ENCODE measurements at regions not wholly inside any gene's neighbourhood (a gene's known extent, or its start where the extent isn't known, plus 50 kb on each side); places are given as distances from the start of the nearest gene placed in this dataset.

DNA sequence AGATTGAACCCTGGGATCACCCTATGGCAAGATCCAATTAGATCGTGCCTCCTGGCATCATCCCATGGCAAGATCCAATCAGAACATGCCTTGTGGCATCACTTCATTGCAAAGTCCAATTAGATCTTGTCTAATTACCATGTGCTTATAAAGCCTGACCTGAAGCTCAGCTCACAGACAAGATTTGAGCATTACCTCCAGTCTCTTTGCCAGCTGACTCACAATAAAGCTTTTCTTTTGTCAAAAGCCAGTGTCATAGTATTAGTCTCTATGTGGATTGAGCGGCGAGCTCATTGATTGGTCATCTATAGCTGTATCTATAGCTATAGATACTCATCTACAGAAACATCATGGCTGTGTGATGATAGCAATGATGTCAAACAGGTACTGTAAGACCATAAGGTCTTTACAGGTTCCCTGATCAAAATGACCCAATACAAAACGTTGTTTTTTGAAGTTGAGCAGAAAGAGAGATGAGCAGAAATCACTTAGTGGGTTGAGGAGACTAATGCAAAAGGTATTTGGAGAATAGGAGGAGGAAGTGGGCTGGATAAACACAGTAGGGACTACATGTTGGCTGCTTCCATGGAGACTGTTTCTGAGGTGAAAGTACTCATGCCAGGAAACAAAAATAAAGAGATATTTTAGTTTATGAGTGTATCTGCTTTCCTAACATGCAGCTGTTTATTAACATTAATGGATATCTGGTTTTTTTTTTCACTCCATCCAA, 545.9 kb upstream of the AMELY start:
- H3K27me3 ChIP-seq (ENCODE audit: insufficient read depth, low read length, poor library complexity), result no peaks in the 10 kb centered on the region
- no peak overlapping the region for H3K4me2 ChIP-seq (ENCODE audit: insufficient read depth, low read length)
- no peaks in the 10 kb centered on the region for H3K9me3 ChIP-seq (ENCODE audit: insufficient read depth, low read length, severe bottlenecking)
- H3K79me2 ChIP-seq (ENCODE audit: insufficient read depth, low read length), result no peaks in the 10 kb centered on the region
- H3K36me3 ChIP-seq (ENCODE audit: insufficient read depth, low read length), result no peaks in the 10 kb centered on the region
- DNase-seq, result no peak
- H3K27ac ChIP-seq (ENCODE audit: low read length), result no peak overlapping the region
- no peaks in the 10 kb centered on the region for H4K20me1 ChIP-seq (ENCODE audit: insufficient read depth, low read length)
- TF ChIP-seq EZH2 (IDR thresholded peaks at IDR 0.05; ENCODE audit: borderline replicate concordance, low read depth, low read length, severe bottlenecking) (no peak), CTCF (IDR thresholded peaks at IDR 0.05; ENCODE audit: borderline replicate concordance, extremely low read depth, low read length, poor library complexity, severe bottlenecking) (no peak)
- no peak overlapping the region for H2AFZ ChIP-seq (ENCODE audit: low read depth, low read length)
- no peak overlapping the region for H3K4me3 ChIP-seq (ENCODE audit: low read depth in 1 of 2, low read length in 2 of 2)
- ATAC-seq (ENCODE audit: insufficient read depth, low read depth), result no peak
- H3K9ac ChIP-seq (ENCODE audit: low read depth, low read length), result no peak overlapping the region
- H3K4me1 ChIP-seq (ENCODE audit: insufficient read depth, low read length), result peaks cover 13% of the 10 kb centered on the region

GRCh38 chrY:7455626-7456025, 544.1 kb upstream of the AMELY start:
- no peak for ATAC-seq (ENCODE audit: insufficient read depth, low read depth)
- H3K79me2 ChIP-seq (ENCODE audit: insufficient read depth, low read length), result no peaks in the 10 kb centered on the region

GRCh38 chrY:7453336-7453735, 541.8 kb upstream of the AMELY start:
- no peaks in the 10 kb centered on the region for H3K79me2 ChIP-seq (ENCODE audit: insufficient read depth, low read length)
- DNase-seq (no peak), ATAC-seq (ENCODE audit: insufficient read depth, low read depth) (no peak)
- TF ChIP-seq CTCF (IDR thresholded peaks at IDR 0.05; ENCODE audit: borderline replicate concordance, extremely low read depth, low read length, poor library complexity, severe bottlenecking), result no peak
- TF ChIP-seq EZH2 (IDR thresholded peaks at IDR 0.05; ENCODE audit: borderline replicate concordance, low read depth, low read length, severe bottlenecking), result no peak
- no peak overlapping the region for H3K4me2 ChIP-seq (ENCODE audit: insufficient read depth, low read length)
- H3K4me1 ChIP-seq (ENCODE audit: insufficient read depth, low read length), result peaks cover 7% of the 10 kb centered on the region; the same call in 1 of the 2 replicates
- no peaks in the 10 kb centered on the region for H4K20me1 ChIP-seq (ENCODE audit: insufficient read depth, low read length)
- no peaks in the 10 kb centered on the region for H3K36me3 ChIP-seq (ENCODE audit: insufficient read depth, low read length)
- H3K9ac ChIP-seq (ENCODE audit: low read depth, low read length), result no peak overlapping the region
- H3K27ac ChIP-seq (ENCODE audit: low read length), result no peak overlapping the region
- no peak overlapping the region for H3K4me3 ChIP-seq (ENCODE audit: low read depth in 1 of 2, low read length in 2 of 2)
- H3K27me3 ChIP-seq (ENCODE audit: insufficient read depth, low read length, poor library complexity), result no peaks in the 10 kb centered on the region
- no peak overlapping the region for H2AFZ ChIP-seq (ENCODE audit: low read depth, low read length)
- H3K9me3 ChIP-seq (ENCODE audit: insufficient read depth, low read length, severe bottlenecking), result no peaks in the 10 kb centered on the region

More at GRCh38 chrY:7455626-7456025, 544.1 kb upstream of the AMELY start:
- H3K4me1 ChIP-seq (ENCODE audit: insufficient read depth, low read length), result peaks cover 13% of the 10 kb centered on the region
- H3K9ac ChIP-seq (ENCODE audit: low read depth, low read length), result no peak overlapping the region
- TF ChIP-seq CTCF (IDR thresholded peaks at IDR 0.05; ENCODE audit: borderline replicate concordance, extremely low read depth, low read length, poor library complexity, severe bottlenecking), result no peak
- no peak for TF ChIP-seq EZH2 (IDR thresholded peaks at IDR 0.05; ENCODE audit: borderline replicate concordance, low read depth, low read length, severe bottlenecking)
- H3K27me3 ChIP-seq (ENCODE audit: insufficient read depth, low read length, poor library complexity), result no peaks in the 10 kb centered on the region
- no peak overlapping the region for H3K4me3 ChIP-seq (ENCODE audit: low read depth in 1 of 2, low read length in 2 of 2)
- H4K20me1 ChIP-seq (ENCODE audit: insufficient read depth, low read length), result no peaks in the 10 kb centered on the region
- H3K27ac ChIP-seq (ENCODE audit: low read length), result no peak overlapping the region
- H2AFZ ChIP-seq (ENCODE audit: low read depth, low read length), result no peak overlapping the region
- no peak overlapping the region for H3K4me2 ChIP-seq (ENCODE audit: insufficient read depth, low read length)
- DNase-seq, result no peak
- H3K36me3 ChIP-seq (ENCODE audit: insufficient read depth, low read length), result no peaks in the 10 kb centered on the region
- no peaks in the 10 kb centered on the region for H3K9me3 ChIP-seq (ENCODE audit: insufficient read depth, low read length, severe bottlenecking)
